SK-N-MC (cell line): ENCODE measurements at regions not wholly inside any gene's neighbourhood (a gene's known extent, or its start where the extent isn't known, plus 50 kb on each side); places are given as distances from the start of the nearest gene placed in this dataset.

Experiments used
- EZH2 ChIP-seq: fragments of 200-600 bp; sonication (generic); IDR thresholded peaks from one replicate; pipeline ENCODE4 v1.6.1; 2017; ENCODE audit warnings: antibody characterized with exemption
- POLR2AphosphoS5 ChIP-seq: IDR thresholded peaks from 2 replicates; pipeline ENCODE4 v1.6.1; 2012; ENCODE audit warnings: mild to moderate bottlenecking, low read depth, low read length, borderline replicate concordance

DNA sequence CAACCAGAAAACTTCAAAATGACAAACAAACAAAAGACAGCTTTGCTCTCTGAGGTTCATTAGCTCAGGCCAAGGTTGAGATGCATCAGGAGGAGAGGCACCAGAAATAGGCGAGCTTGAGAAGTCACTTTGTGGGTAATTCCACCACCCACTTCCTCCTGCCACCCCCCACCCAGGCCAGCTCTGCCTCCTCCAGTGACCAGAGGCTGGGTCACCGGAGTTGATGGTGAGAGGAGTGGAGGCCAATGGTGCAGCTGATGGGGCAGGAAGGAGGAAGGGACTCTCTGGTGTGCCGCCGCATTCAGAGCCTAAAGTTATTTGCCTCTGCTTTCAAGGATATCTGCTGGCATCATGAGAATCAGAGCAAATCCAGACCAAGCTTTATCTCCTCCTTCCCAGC is 73.8 kb upstream of the ASTN2 start:
- TF ChIP-seq EZH2 (no peak), POLR2AphosphoS5 (no peak)
